SK-N-DZ (cell line): ENCODE measurements at regions not wholly inside any gene's neighbourhood (a gene's known extent, or its start where the extent isn't known, plus 50 kb on each side); places are given as distances from the start of the nearest gene placed in this dataset.
"Not testable (repeated sequence)": the region's sequence is repeated elsewhere in the genome, so short reads cannot be mapped to it uniquely, and the experiment has no call there.

Experiments used
- DNase-seq: peaks from one replicate; pipeline ENCODE4 v3.0.0-alpha.2; 2015; ENCODE audit warnings: low spot score

GRCh38 chr9:104269996-104270963 is 176.2 kb downstream of the SMC2 start:
- DNase-seq: no peak

- no peak for DNase-seq
Observed at GRCh38 chr9:104276709-104277245, 182.7 kb downstream of the SMC2 start.

GRCh38 chr9:104278929-104279496 is 184.9 kb downstream of the SMC2 start:
- DNase-seq: no peak

- DNase-seq: no peak
Observed at GRCh38 chr9:104279535-104280177, 185.5 kb downstream of the SMC2 start.

- DNase-seq: no peak
Observed at GRCh38 chr9:104280178-104280560, 186.1 kb downstream of the SMC2 start.

- DNase-seq: no peak
Observed at GRCh38 chr9:104280711-104281110, 186.6 kb downstream of the SMC2 start.

- no peak for DNase-seq
Observed at GRCh38 chr9:104286187-104286586, 192.1 kb downstream of the SMC2 start.

GRCh38 chr9:104286799-104287198 is 192.7 kb downstream of the SMC2 start:
- no peak for DNase-seq

- no peak for DNase-seq
Observed at GRCh38 chr9:104287253-104287878, 193.3 kb downstream of the SMC2 start.

GRCh38 chr9:104293877-104294276 is 199.8 kb downstream of the SMC2 start:
- no peak for DNase-seq

GRCh38 chr9:104300124-104300523 is 203.9 kb upstream of the OR13F1 start:
- DNase-seq: no peak

- no peak for DNase-seq
Observed at GRCh38 chr9:104301755-104302154, 202.3 kb upstream of the OR13F1 start.

- no peak for DNase-seq
Observed at GRCh38 chr9:104302775-104303174, 201.3 kb upstream of the OR13F1 start.

GRCh38 chr9:104304925-104305324 is 199.1 kb upstream of the OR13F1 start:
- no peak for DNase-seq

GRCh38 chr9:104313396-104314110 is 190.5 kb upstream of the OR13F1 start:
- DNase-seq: peak; percentile 2

GRCh38 chr9:104316201-104317009 is 187.7 kb upstream of the OR13F1 start:
- DNase-seq: not testable (repeated sequence)

- DNase-seq: no peak
Observed at GRCh38 chr9:104319198-104319597, 184.9 kb upstream of the OR13F1 start.

- DNase-seq: no peak
Observed at GRCh38 chr9:104319685-104320084, 184.4 kb upstream of the OR13F1 start.

GRCh38 chr9:104322596-104322995 is 181.5 kb upstream of the OR13F1 start:
- DNase-seq: no peak
